Karpas-422 (cell line): ENCODE measurements at regions not wholly inside any gene's neighbourhood (a gene's known extent, or its start where the extent isn't known, plus 50 kb on each side); places are given as distances from the start of the nearest gene placed in this dataset.
"Not testable (repeated sequence)": the region's sequence is repeated elsewhere in the genome, so short reads cannot be mapped to it uniquely, and the experiment has no call there.

Experiments used
- DNase-seq: peaks from one replicate; pipeline ENCODE4 v3.0.0-alpha.2; 2015
- H2AFZ ChIP-seq: fragments of 200-600 bp; sonication (generic); 2 replicates; pipeline ENCODE4 v1.6.1; 2014; ENCODE audit warnings: antibody characterized with exemption, low read length, mixed read lengths
- H3K27ac ChIP-seq: fragments of 200-600 bp; sonication (generic); 2 replicates; pipeline ENCODE4 v1.5.1; 2014; ENCODE audit warnings: mild to moderate bottlenecking, low read length, moderate library complexity
- H3K27me3 ChIP-seq: fragments of 200-600 bp; sonication (generic); 2 replicates; pipeline ENCODE4 v1.6.1; 2014; ENCODE audit warnings: low read length, mixed read lengths
- H3K36me3 ChIP-seq: fragments of 200-600 bp; sonication (generic); 2 replicates; pipeline ENCODE4 v1.6.1; 2014; ENCODE audit warnings: low read length, mixed read lengths; ENCODE audit not compliant: insufficient read depth
- H3K4me1 ChIP-seq: fragments of 200-600 bp; sonication (generic); 2 replicates; pipeline ENCODE4 v1.6.1; 2014; ENCODE audit warnings: mild to moderate bottlenecking, low read length, mixed read lengths
- H3K4me2 ChIP-seq: fragments of 200-600 bp; sonication (generic); 2 replicates; pipeline ENCODE4 v1.6.1; 2014; ENCODE audit warnings: low read length, low read depth, mild to moderate bottlenecking; ENCODE audit not compliant: poor library complexity, severe bottlenecking
- H3K4me3 ChIP-seq: fragments of 200-600 bp; sonication (generic); 2 replicates; pipeline ENCODE4 v1.5.1; 2014; ENCODE audit warnings: mild to moderate bottlenecking, antibody characterized with exemption, low read length, mixed read lengths
- H3K79me2 ChIP-seq: fragments of 200-600 bp; sonication (generic); 2 replicates; pipeline ENCODE4 v1.6.1; 2014; ENCODE audit warnings: mild to moderate bottlenecking, low read length, mixed read lengths
- H3K9ac ChIP-seq: fragments of 200-600 bp; sonication (generic); 2 replicates; pipeline ENCODE4 v1.6.0; 2014; ENCODE audit warnings: low read length
- H3K9me2 ChIP-seq: fragments of 200-600 bp; sonication (generic), shearing (Covaris generic); replicated peaks from 2 replicates; pipeline ENCODE4 v1.6.0; 2014; ENCODE audit warnings: mild to moderate bottlenecking, low read length, moderate library complexity; ENCODE audit not compliant: insufficient read depth
- H3K9me3 ChIP-seq: fragments of 300-700, 200-600 bp; sonication (generic); 2 replicates; pipeline ENCODE4 v1.6.1; 2014; ENCODE audit warnings: low read length, mixed read lengths
- H4K20me1 ChIP-seq: fragments of 200-600 bp; sonication (generic); 2 replicates; pipeline ENCODE4 v1.6.1; 2014; ENCODE audit warnings: mild to moderate bottlenecking, antibody characterized with exemption, low read length, low read depth; ENCODE audit not compliant: insufficient read depth

GRCh38 chr17:34484193-34484733, 95.1 kb upstream of the TMEM132E start:
- H3K27ac ChIP-seq: no peak overlapping the region
- no peaks in the 10 kb centered on the region for H3K79me2 ChIP-seq
- H3K27me3 ChIP-seq: no peaks in the 10 kb centered on the region
- H3K4me2 ChIP-seq: no peak overlapping the region
- no peak overlapping the region for H3K4me3 ChIP-seq
- DNase-seq: no peak
- H3K9me2 ChIP-seq: no peaks in the 10 kb centered on the region
- H3K36me3 ChIP-seq: no peaks in the 10 kb centered on the region
- no peaks in the 10 kb centered on the region for H4K20me1 ChIP-seq
- no peaks in the 10 kb centered on the region for H3K9me3 ChIP-seq
- no peaks in the 10 kb centered on the region for H3K4me1 ChIP-seq
- no peak overlapping the region for H3K9ac ChIP-seq
- H2AFZ ChIP-seq: no peak overlapping the region

- no peak overlapping the region for H3K4me3 ChIP-seq
- no peaks in the 10 kb centered on the region for H3K79me2 ChIP-seq
- H3K4me1 ChIP-seq: no peaks in the 10 kb centered on the region
- H3K9ac ChIP-seq: no peak overlapping the region
- no peaks in the 10 kb centered on the region for H3K9me2 ChIP-seq
- H3K36me3 ChIP-seq: no peaks in the 10 kb centered on the region
- H3K4me2 ChIP-seq: no peak overlapping the region
- no peak for DNase-seq
- no peak overlapping the region for H2AFZ ChIP-seq
- H3K27me3 ChIP-seq: no peaks in the 10 kb centered on the region
- H4K20me1 ChIP-seq: no peaks in the 10 kb centered on the region
- no peaks in the 10 kb centered on the region for H3K9me3 ChIP-seq
- no peak overlapping the region for H3K27ac ChIP-seq
Measured at GRCh38 chr17:34482730-34483129, 96.7 kb upstream of the TMEM132E start.

GRCh38 chr17:34481779-34482178, 97.6 kb upstream of the TMEM132E start:
- Histone ChIP-seq H3K9me2 (no peaks in the 10 kb centered on the region), H3K27ac (no peak overlapping the region), H3K4me2 (no peak overlapping the region), H3K79me2 (no peaks in the 10 kb centered on the region), H3K4me1 (no peaks in the 10 kb centered on the region), H3K36me3 (no peaks in the 10 kb centered on the region), H3K27me3 (no peaks in the 10 kb centered on the region), H3K9ac (no peak overlapping the region), H3K4me3 (no peak overlapping the region), H3K9me3 (no peaks in the 10 kb centered on the region), H2AFZ (no peak overlapping the region), H4K20me1 (no peaks in the 10 kb centered on the region)
- no peak for DNase-seq

DNA sequence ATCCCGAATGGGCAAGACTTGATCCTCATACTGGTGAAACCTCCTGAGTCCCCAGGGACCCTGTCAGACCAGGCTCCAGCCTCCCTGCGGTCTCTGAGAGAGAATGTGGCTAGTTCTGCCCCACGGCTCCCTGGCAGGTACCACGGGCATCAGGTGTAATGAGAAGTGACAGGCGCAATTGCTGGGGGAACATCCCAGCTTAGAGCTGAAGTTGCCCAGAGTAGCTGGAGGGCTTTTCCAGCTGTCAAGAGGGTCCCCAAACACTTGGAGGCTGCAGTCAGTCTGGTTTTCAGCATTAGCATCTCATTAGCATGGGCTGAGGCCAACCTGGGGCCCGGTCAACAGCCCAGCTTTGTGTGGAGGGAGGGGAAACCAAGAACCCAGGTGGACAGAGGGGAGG, 100.0 kb upstream of the TMEM132E start:
- no peaks in the 10 kb centered on the region for H3K9me3 ChIP-seq
- no peaks in the 10 kb centered on the region for H3K36me3 ChIP-seq
- H3K27ac ChIP-seq: no peak overlapping the region
- no peaks in the 10 kb centered on the region for H3K79me2 ChIP-seq
- no peaks in the 10 kb centered on the region for H3K4me1 ChIP-seq
- H3K9ac ChIP-seq: no peak overlapping the region
- H2AFZ ChIP-seq: no peak overlapping the region
- no peak for DNase-seq
- no peak overlapping the region for H3K4me2 ChIP-seq
- H3K9me2 ChIP-seq: no peaks in the 10 kb centered on the region
- H4K20me1 ChIP-seq: no peaks in the 10 kb centered on the region
- no peak overlapping the region for H3K4me3 ChIP-seq
- H3K27me3 ChIP-seq: no peaks in the 10 kb centered on the region

DNA sequence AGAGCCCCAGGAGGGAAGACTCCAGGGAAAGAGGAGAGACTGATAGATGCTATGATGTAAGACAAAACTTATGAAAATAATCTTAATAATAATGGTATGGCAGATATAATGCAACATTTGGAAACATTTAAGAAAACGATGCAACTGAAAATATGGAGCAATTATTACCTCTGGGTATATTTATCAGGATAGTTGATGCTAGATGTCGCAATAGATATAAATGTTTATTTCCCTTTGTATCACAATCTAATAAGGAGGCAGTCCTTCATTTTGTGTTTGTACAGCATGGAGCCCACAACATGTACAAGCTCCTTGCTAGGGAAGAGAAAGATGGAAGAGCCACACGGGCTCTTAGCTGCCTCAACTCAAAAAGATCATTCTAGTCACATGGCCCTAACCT, 101.1 kb upstream of the TMEM132E start:
- Histone ChIP-seq H3K9me2 (no peaks in the 10 kb centered on the region), H4K20me1 (no peaks in the 10 kb centered on the region), H3K9ac (no peak overlapping the region), H3K4me1 (no peaks in the 10 kb centered on the region), H3K9me3 (no peaks in the 10 kb centered on the region), H3K27ac (no peak overlapping the region), H3K27me3 (no peaks in the 10 kb centered on the region), H3K4me2 (no peak overlapping the region), H3K4me3 (no peak overlapping the region), H2AFZ (no peak overlapping the region), H3K79me2 (no peaks in the 10 kb centered on the region), H3K36me3 (no peaks in the 10 kb centered on the region)
- no peak for DNase-seq

DNA sequence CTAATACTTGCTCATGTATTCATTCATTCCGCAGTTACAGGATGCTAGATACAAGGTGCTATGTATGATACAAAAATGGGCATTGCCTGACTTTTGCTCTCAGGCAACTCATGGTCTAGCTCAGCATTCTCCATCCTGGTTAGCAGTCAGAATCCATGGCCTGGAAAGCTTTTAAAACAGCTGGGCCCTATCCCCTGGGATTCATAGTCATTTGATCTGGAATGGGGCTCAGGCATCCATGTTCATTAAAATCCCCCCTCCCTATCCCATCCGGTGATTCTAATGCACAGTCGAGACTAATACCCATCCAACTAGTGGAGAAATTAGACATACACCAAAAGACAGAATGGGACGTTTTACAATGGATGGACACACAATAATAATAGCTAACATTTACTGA, 104.1 kb upstream of the TMEM132E start:
- Histone ChIP-seq H3K27me3 (no peaks in the 10 kb centered on the region), H3K4me2 (no peak overlapping the region), H3K9ac (no peak overlapping the region), H4K20me1 (no peaks in the 10 kb centered on the region), H3K9me2 (no peaks in the 10 kb centered on the region), H3K4me3 (no peak overlapping the region), H3K27ac (no peak overlapping the region), H3K36me3 (no peaks in the 10 kb centered on the region), H3K9me3 (no peaks in the 10 kb centered on the region), H2AFZ (no peak overlapping the region), H3K79me2 (no peaks in the 10 kb centered on the region), H3K4me1 (no peaks in the 10 kb centered on the region)
- no peak for DNase-seq

GRCh38 chr17:34474706-34475105, 104.7 kb upstream of the TMEM132E start:
- no peak for DNase-seq
- no peaks in the 10 kb centered on the region for H3K79me2 ChIP-seq
- H3K9ac ChIP-seq: no peak overlapping the region
- no peak overlapping the region for H3K4me3 ChIP-seq
- no peaks in the 10 kb centered on the region for H3K36me3 ChIP-seq
- H3K4me1 ChIP-seq: no peaks in the 10 kb centered on the region
- no peak overlapping the region for H3K4me2 ChIP-seq
- no peaks in the 10 kb centered on the region for H3K9me3 ChIP-seq
- no peaks in the 10 kb centered on the region for H4K20me1 ChIP-seq
- H3K27me3 ChIP-seq: no peaks in the 10 kb centered on the region
- H2AFZ ChIP-seq: no peak overlapping the region
- H3K9me2 ChIP-seq: no peaks in the 10 kb centered on the region
- no peak overlapping the region for H3K27ac ChIP-seq

DNA sequence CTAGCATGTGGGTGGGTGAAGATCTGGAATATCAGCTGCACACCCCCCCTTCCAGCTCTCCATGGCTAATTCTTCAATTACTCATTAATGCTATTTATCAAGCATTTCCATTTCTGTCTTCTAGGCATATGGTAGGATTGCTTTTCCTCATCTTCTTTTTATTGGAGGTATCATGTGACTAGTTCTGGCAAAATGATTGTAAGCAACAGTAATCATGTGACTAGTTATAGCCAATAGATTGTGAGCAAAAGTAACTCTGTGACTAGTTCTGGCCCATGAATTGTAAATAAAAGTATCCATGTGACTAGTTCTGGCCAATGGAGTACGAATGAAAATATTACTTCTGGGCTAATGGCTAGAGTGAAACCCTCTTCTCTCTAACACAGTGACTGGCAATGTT, 107.0 kb upstream of the TMEM132E start:
- H2AFZ ChIP-seq: no peak overlapping the region
- no peak overlapping the region for H3K9ac ChIP-seq
- H3K4me2 ChIP-seq: no peak overlapping the region
- H3K9me2 ChIP-seq: no peaks in the 10 kb centered on the region
- H3K79me2 ChIP-seq: no peaks in the 10 kb centered on the region
- H3K36me3 ChIP-seq: no peaks in the 10 kb centered on the region
- H3K4me1 ChIP-seq: no peaks in the 10 kb centered on the region
- no peaks in the 10 kb centered on the region for H3K27me3 ChIP-seq
- no peaks in the 10 kb centered on the region for H3K9me3 ChIP-seq
- no peak overlapping the region for H3K4me3 ChIP-seq
- DNase-seq: no peak
- no peak overlapping the region for H3K27ac ChIP-seq
- H4K20me1 ChIP-seq: no peaks in the 10 kb centered on the region

DNA sequence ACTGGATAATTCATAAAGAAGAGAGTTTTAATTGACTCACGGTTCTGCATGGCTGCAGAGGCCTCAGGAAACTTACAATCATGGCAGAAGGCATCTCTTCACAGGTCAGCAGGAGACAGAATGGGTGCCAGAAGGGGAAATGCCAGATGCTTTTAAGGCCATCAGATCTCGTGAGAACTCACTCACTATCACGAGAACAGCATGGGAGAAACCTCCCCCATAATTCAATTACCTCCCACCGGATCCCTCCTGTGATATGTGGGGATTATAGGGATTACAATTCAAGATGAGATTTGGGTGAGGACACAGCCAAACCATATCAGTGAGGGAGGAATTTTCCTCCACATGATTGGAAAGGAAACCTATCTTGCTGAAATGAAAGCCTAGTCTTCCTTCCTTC, 108.1 kb upstream of the TMEM132E start:
- not testable (repeated sequence) for H3K9me2 ChIP-seq, H3K79me2 ChIP-seq, H3K36me3 ChIP-seq, DNase-seq, H3K9ac ChIP-seq, H3K4me1 ChIP-seq, H3K27ac ChIP-seq, H3K27me3 ChIP-seq, H3K9me3 ChIP-seq, H3K4me2 ChIP-seq, H2AFZ ChIP-seq, H3K4me3 ChIP-seq, H4K20me1 ChIP-seq
